Breast epithelium (tissue), 3 donors: ENCODE measurements at regions not wholly inside any gene's neighbourhood (a gene's known extent, or its start where the extent isn't known, plus 50 kb on each side); places are given as distances from the start of the nearest gene placed in this dataset.

ENCODE experiments used
- POLR2A ChIP-seq: fragments of 450-650 bp; IDR thresholded peaks from one replicate; pipeline ENCODE4 v1.6.1; 2016; ENCODE audit warnings: antibody characterized with exemption, mild to moderate bottlenecking, moderate library complexity
- POLR2AphosphoS5 ChIP-seq, 3 donors: sonication (generic); formaldehyde crosslinking; IDR thresholded peaks; one replicate each; pipeline ENCODE4 v1.6.1; 2017; ENCODE audit warnings: antibody characterized with exemption in 3 of 3
- TF ChIP-seq, protein P1 (sequence below), 3 donors: fragments of 450-650 bp; IDR thresholded peaks; one replicate each; pipeline ENCODE4 v1.5.1; 2016 to 2017; ENCODE audit warnings: antibody characterized with exemption in 3 of 3, mild to moderate bottlenecking in 3 of 3, moderate library complexity in 3 of 3

DNA sequence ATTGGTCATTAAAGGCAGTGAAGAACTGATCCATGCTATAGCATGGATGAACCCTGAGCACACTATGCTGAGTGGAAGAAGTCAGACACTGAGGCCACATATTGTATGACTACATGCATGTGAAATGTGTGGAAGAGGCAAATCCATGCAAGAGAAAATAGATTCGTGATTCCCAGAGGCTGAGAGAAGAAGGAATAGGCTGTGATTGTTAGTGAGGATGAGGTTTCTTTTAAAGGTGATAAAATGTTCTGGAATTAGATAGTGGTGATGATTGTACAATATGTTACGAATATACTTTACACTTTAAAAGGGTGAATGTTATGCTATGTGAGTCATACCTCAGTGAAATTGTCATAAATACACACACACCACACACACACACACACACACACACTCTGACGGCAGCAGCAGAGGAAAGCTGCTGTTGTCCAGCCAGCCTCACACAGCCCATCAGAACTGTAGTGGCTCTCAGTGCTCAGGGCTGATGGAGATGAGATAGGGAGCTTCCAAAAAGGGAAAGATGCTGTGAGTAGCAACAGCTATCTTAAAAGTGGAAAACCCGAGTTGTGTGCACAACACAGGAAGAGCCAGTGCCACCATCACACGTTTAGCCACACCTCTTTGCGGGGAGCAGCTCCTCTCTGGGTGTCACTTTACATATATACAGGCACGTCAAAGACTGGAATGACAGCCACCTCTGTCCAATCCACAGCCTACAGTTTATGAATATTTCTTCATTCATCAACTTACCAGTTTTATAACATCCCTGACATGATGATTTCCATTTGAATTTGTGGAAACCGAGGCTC lies 153.0 kb downstream of the SPATA19 start:
- TF ChIP-seq POLR2AphosphoS5 (IDR thresholded peaks at IDR 0.05) (no peak), POLR2A (no peak)
- TF ChIP-seq, protein P1, sequence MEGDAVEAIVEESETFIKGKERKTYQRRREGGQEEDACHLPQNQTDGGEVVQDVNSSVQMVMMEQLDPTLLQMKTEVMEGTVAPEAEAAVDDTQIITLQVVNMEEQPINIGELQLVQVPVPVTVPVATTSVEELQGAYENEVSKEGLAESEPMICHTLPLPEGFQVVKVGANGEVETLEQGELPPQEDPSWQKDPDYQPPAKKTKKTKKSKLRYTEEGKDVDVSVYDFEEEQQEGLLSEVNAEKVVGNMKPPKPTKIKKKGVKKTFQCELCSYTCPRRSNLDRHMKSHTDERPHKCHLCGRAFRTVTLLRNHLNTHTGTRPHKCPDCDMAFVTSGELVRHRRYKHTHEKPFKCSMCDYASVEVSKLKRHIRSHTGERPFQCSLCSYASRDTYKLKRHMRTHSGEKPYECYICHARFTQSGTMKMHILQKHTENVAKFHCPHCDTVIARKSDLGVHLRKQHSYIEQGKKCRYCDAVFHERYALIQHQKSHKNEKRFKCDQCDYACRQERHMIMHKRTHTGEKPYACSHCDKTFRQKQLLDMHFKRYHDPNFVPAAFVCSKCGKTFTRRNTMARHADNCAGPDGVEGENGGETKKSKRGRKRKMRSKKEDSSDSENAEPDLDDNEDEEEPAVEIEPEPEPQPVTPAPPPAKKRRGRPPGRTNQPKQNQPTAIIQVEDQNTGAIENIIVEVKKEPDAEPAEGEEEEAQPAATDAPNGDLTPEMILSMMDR (IDR thresholded peaks at IDR 0.05): no peak
